ENCODE measurements at regions not wholly inside any gene's neighbourhood (a gene's known extent, or its start where the extent isn't known, plus 50 kb on each side); places are given as distances from the start of the nearest gene placed in this dataset.

- intact Hi-C loops (cut with micrococcal nuclease), result no loop called here
- CTCF ChIA-PET, result no interaction called here
- BruUV-seq (replicated peaks), result no TSS peak
Observed at GRCh38 chr5:167633931-167634341, 657.5 kb upstream of the WWC1 start.

GRCh38 chr5:167634432-167634831, 657.0 kb upstream of the WWC1 start:
- Mint-ChIP-seq H3K27ac (ENCODE audit: low read depth, unreplicated experiment) (peak overlapping the region; percentile 5), H3K4me3 (ENCODE audit: unreplicated experiment) (no peak overlapping the region), H3K4me1 (ENCODE audit: insufficient read depth, unreplicated experiment) (peaks cover 29% of the 10 kb centered on the region), H3K9me3 (ENCODE audit: unreplicated experiment) (no peaks in the 10 kb centered on the region), H3K27me3 (ENCODE audit: insufficient read depth, unreplicated experiment) (no peaks in the 10 kb centered on the region), H3K36me3 (ENCODE audit: insufficient read depth, unreplicated experiment) (no peaks in the 10 kb centered on the region)
- ChIA-PET CTCF (no interaction called here), POLR2A (interaction anchor here (0.9 to 2.4 kb wide), 2 partner anchors 8 to 18 kb away, joined by 3 to 6 read pairs; no protein-coding TSS in a partner anchor)
- intact Hi-C loops (cut with micrococcal nuclease), result no loop called here
- peak; percentile 26 for DNase-seq (ENCODE audit: unreplicated experiment)
- no TSS peak for BruUV-seq (replicated peaks)
- TF ChIP-seq CTCF (IDR thresholded peaks at IDR 0.05; ENCODE audit: unreplicated experiment), result no peak

More at GRCh38 chr5:167633931-167634341, 657.5 kb upstream of the WWC1 start:
- POLR2A ChIA-PET, result interaction anchor here (0.9 to 2.4 kb wide), 5 partner anchors 8 to 65 kb away, joined by 3 to 7 read pairs (median 5); no protein-coding TSS in a partner anchor
- Mint-ChIP-seq H3K4me3 (ENCODE audit: unreplicated experiment) (no peak overlapping the region), H3K4me1 (ENCODE audit: insufficient read depth, unreplicated experiment) (peaks cover 28% of the 10 kb centered on the region), H3K36me3 (ENCODE audit: insufficient read depth, unreplicated experiment) (no peaks in the 10 kb centered on the region), H3K9me3 (ENCODE audit: unreplicated experiment) (no peaks in the 10 kb centered on the region), H3K27ac (ENCODE audit: low read depth, unreplicated experiment) (peak overlapping the region; percentile 5), H3K27me3 (ENCODE audit: insufficient read depth, unreplicated experiment) (no peaks in the 10 kb centered on the region)
- TF ChIP-seq CTCF (IDR thresholded peaks at IDR 0.05; ENCODE audit: unreplicated experiment), result no peak
- DNase-seq (ENCODE audit: unreplicated experiment), result peak; percentile 42

- ChIA-PET POLR2A (interaction anchor here (0.6 to 2.0 kb wide), 3 partner anchors 8 to 14 kb away, joined by 3 to 9 read pairs (median 4); no protein-coding TSS in a partner anchor), CTCF (interaction anchor here (0.6 to 0.8 kb wide), 3 partner anchors 46 to 83 kb away, joined by 3 read pairs; no protein-coding TSS in a partner anchor)
- Mint-ChIP-seq H3K36me3 (ENCODE audit: insufficient read depth, unreplicated experiment) (no peaks in the 10 kb centered on the region), H3K27ac (ENCODE audit: low read depth, unreplicated experiment) (no peak overlapping the region), H3K9me3 (ENCODE audit: unreplicated experiment) (no peaks in the 10 kb centered on the region), H3K4me1 (ENCODE audit: insufficient read depth, unreplicated experiment) (peaks cover 35% of the 10 kb centered on the region), H3K27me3 (ENCODE audit: insufficient read depth, unreplicated experiment) (no peaks in the 10 kb centered on the region), H3K4me3 (ENCODE audit: unreplicated experiment) (no peak overlapping the region)
- no peak for DNase-seq (ENCODE audit: unreplicated experiment)
- intact Hi-C loops (cut with micrococcal nuclease), result no loop called here
- no peak for TF ChIP-seq CTCF (IDR thresholded peaks at IDR 0.05; ENCODE audit: unreplicated experiment)
- BruUV-seq (replicated peaks), result no TSS peak
Observed at GRCh38 chr5:167638816-167639215, 652.6 kb upstream of the WWC1 start.

- CTCF ChIA-PET, result interaction anchor here (0.6 to 1.5 kb wide), 6 partner anchors 8 to 394 kb away, joined by 3 to 4 read pairs (median 3); no protein-coding TSS in a partner anchor
- no peaks in the 10 kb centered on the region for H3K27me3 Mint-ChIP-seq (ENCODE audit: insufficient read depth, unreplicated experiment)
Observed at GRCh38 chr5:167639273-167639672, 652.2 kb upstream of the WWC1 start.

More at GRCh38 chr5:167639273-167639672, 652.2 kb upstream of the WWC1 start:
- DNase-seq (ENCODE audit: unreplicated experiment), result peak; percentile 33
- no peak overlapping the region for H3K4me3 Mint-ChIP-seq (ENCODE audit: unreplicated experiment)
- POLR2A ChIA-PET, result interaction anchor here (0.6 to 2.0 kb wide), 6 partner anchors 9 to 62 kb away, joined by 3 to 9 read pairs (median 5); no protein-coding TSS in a partner anchor
- BruUV-seq (replicated peaks), result no TSS peak
- H3K27ac Mint-ChIP-seq (ENCODE audit: low read depth, unreplicated experiment), result no peak overlapping the region
- no peaks in the 10 kb centered on the region for H3K36me3 Mint-ChIP-seq (ENCODE audit: insufficient read depth, unreplicated experiment)
- no peak for TF ChIP-seq CTCF (IDR thresholded peaks at IDR 0.05; ENCODE audit: unreplicated experiment)
- peaks cover 34% of the 10 kb centered on the region for H3K4me1 Mint-ChIP-seq (ENCODE audit: insufficient read depth, unreplicated experiment)
- no peaks in the 10 kb centered on the region for H3K9me3 Mint-ChIP-seq (ENCODE audit: unreplicated experiment)
- intact Hi-C loops (cut with micrococcal nuclease), result no loop called here

Measured in MCF 10A (cell line).